Islet precursor cell (in vitro differentiated cells): ENCODE measurements at regions not wholly inside any gene's neighbourhood (a gene's known extent, or its start where the extent isn't known, plus 50 kb on each side); places are given as distances from the start of the nearest gene placed in this dataset.

Experiments used
- DNase-seq: peaks from one replicate; pipeline ENCODE4 v3.0.0-alpha.2; 2018

DNA sequence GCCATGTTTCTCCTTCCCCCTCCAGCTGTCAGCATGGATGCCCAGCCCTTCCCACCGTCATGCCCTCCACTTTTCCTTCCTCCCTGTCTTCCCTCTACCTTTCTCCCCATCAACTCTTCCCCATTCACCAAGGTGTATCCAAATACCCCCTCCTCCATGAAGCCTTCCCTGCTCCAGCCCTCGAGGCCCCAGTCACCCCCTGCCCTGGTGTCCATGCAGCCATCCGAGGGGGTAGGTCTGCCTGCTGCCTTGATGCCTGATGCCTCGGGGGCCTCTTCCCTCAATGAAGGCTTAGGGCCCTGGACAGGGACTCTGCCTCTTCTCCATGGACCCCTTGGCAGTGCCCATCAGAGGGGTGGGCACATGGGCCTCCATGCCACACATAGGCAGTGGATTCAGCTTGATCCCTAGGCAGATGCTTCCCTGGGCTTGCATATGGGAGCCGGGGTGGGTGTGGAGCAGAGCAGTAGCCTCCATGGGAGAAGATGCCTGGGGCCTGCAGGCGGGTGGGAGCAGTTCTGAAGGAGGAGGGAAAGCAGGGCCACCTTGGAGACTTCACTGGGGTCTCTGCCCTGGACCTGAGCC is 795.8 kb downstream of the BRD1 start:
- DNase-seq = no peak

DNA sequence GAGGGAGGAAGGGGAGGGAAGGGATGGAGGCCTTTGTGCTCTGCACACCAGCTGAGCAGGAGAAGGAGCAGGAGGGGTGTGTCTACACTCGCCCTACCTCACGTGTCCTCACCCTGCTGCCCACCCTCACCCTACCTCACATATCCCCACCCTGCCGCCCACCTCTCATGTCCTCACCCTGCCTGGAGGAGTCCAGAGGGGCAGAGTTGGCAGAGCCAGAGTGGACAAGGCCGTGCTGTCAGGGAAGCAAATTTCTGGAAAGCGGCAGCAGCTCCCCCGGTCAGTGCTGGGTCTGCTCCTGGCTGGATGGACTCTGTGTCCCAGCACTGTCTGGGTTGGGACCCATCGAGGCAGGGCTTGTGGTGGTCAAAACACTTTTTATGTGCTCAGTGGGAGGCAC is 799.6 kb downstream of the BRD1 start:
- no peak for DNase-seq

DNA sequence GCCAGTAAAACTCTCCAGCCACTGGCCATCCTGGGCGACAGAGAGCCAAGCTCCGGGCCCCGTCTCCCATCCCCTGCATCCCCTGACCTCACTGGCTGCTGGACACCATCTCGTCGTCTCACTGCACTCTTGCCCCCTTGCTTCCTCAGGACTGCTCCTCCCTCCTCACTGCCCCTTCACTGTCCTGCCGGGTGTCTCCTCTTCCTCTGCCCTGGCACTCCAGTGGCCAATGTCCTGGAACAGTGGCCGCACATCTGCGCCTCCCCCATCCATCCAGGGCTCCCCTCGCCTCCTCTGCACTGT is 800.4 kb downstream of the BRD1 start:
- no peak for DNase-seq

DNA sequence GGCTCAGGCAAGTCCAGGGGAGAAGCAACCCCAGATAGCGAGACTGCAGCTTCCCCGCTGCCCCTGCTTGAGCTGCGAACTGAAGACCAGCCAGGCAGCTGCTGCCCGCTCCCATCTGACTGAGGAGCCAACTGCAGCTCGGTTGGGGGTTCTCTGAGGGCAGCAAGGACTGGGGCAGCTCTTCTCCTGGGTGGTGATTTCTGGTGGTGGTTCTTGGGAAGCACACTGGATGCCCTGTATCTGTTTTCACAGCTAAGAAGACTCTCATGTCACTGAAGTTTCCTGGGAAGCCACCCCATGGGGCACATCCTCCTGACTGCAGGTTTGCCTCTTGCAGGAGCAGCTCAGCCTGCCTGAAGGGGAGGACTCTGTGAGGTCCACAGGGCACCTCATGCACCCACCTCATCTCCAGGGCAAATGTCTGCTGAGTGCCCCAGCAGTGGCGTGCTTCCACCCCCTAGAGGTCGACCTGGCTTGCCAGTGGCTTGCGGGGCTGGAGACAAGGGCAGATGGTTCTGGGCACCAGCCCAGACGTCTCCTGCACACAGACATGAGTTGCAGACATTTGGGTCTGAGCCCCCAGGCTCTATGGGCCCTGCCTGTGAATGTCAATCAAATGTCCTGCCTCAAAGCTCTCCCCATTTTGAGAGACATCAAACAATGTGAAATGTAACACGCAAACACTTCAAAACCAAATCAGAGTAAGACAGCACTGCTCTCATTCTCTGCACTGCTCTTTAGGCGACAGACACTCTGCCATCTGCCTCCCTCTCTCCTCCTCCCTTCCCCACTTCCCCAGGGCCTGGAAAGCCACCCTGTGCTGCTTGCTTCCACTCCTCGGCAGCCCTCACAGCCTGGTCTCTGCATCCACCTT is 800.9 kb downstream of the BRD1 start:
- no peak for DNase-seq

DNA sequence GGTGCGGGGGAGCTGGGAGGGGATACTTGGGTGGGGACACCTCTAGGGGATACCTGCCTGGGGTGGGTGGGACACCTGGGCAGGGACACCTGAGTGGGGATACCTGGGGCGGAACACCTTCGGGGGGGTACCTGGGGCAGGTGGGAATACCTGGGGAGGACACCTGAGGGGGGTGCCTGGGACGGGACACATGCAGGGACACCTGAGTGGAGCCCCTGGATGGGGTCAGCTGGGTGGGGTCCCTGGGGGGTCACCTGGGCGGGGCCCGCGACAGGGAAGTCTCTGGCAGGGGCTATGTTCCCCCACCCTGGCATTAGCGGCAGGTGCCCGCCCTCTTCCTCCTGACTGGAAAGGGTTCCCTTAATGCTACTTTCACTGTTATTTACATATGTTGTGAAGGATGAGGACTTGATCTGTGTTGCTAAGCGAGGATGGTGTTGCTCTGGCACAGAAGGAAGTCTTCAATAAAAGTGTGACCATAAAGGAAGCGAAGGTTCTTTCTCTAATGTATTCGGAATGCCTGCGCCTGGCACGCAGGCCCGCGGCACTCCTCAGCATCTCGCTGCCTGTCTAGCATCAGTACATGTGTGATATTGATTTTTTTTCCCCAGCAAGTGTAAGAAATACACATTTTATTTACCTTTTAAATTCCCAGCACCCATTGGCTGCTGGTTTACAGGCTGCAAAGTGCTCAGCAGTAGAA is 801.7 kb downstream of the BRD1 start:
- no peak for DNase-seq

DNA sequence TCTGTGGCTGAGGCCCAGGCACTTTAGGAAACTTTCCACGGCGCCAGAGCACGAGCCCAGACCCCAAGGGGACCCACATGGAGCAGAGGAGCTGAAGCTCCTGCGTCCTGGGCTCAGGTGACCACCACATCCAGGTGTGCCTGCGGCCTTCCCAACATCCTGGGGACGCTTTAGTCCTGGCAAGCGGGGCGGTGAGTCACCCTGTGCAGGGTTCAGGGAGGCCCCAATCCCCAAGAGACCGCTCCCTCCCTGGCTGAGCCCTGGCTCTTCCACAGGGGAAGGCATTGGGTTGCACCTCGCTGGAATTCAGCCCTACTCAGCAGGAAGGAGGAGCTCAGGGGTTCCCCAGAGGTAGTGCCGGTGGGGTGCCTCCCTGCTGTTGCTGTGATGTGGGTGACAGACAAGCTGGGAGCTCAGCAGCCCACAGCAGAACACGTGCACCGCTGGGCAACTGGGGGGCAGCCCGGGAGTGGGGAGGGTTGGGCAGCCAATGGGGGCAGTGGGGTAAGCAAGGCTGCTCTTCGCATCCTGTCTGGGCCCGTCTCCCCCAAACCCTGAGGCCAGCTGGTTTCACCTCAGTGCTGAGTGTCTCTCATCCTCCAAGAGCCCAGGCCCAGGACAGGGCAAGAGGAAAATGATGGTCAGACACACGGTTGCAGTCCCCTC is 802.8 kb downstream of the BRD1 start:
- no peak for DNase-seq

DNA sequence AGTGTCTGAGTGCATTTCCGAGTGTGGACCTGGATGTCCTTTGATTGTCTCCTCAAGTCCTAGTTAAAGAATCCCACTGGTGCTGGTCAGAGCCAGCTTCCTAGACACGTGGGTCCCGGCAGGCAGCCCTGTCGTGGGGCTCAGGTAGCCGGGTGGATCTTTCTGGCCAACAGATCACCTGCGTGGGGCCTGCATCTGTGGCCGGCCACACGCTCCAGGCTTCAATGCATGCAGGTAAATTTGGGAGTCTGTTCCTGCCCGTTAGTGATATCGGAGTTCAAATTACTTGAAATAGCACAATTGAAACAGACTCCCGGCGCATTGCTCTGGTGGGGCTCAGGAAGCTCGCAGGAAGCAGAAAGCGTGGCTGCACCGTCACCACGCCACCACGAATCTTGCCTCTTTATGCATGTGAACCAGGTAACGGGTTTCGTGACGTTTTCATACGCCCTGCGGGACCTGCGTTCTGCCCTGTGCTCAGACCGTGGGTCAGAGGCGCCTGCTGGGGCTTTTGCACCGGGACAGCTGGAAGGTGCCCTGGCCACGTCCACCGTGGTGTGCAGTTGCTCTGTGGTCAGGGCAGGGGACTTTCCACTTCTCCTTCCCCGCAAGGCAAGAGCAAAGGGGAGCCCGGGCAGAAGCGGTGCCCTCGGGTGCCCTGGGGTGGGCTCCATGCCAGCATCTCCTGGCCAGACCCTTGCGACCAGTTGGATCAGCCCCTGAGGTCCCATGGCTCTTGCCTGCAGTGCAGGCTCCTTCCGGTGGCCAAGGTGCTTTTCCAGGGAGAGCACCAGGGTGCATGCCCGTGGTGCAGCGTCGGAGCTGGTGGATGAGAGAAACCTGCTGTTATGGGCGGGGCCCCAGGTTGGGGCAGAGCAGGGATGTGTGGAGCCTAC is 803.5 kb downstream of the BRD1 start:
- DNase-seq = no peak

DNA sequence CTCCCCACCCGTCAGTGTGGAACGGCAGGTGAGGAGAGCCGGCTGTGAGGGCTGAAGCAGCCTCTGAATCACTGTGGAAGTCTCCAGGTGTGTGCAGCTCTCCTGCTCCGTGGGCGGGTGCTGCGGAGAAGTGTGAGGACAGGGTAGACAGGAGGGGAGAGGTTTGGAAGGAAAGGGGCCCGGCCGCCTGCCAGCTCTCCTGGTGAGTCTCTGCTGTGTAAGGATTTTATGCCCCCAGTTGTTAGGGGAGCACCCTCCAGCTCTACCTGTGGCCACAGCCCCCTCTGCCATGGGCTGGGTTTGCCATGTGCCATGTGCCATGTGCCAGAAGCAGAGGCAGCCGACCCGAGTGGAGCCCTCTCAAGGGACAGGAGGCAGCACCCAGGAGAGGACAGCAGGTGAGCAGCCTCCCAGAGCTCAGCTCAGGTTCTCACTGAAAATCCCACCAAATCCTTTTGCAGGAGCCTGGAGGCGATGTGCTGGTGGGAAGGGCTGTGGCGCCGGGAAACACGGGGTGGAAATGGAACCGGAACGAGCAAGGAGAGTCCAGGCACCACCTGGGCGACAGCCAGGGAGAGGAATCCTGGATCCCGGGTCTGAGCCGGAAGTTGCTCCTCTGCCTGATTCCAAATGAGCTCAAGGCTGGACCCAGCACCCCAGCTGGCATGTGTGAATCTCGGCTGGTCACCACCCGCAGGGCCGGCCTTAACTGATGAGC is 804.4 kb downstream of the BRD1 start:
- DNase-seq = peak; percentile 46

DNA sequence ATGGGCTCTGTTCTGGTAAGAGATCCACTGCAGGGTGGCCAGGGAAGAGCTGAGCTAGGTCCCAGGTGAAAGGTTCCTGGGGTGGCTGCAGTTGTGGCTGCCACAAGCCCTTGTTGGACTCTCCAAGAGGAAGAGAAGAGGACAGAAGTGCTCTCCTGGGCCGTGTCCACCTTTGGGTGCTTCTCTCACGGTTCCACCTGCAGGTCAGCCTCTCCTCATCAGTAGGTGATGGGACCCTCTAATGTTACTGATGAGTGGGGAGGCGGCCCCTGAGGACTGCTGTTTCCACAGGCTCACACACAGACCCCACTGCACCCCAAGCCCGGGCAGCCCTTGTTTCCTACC is 804.9 kb downstream of the BRD1 start:
- DNase-seq = no peak

DNA sequence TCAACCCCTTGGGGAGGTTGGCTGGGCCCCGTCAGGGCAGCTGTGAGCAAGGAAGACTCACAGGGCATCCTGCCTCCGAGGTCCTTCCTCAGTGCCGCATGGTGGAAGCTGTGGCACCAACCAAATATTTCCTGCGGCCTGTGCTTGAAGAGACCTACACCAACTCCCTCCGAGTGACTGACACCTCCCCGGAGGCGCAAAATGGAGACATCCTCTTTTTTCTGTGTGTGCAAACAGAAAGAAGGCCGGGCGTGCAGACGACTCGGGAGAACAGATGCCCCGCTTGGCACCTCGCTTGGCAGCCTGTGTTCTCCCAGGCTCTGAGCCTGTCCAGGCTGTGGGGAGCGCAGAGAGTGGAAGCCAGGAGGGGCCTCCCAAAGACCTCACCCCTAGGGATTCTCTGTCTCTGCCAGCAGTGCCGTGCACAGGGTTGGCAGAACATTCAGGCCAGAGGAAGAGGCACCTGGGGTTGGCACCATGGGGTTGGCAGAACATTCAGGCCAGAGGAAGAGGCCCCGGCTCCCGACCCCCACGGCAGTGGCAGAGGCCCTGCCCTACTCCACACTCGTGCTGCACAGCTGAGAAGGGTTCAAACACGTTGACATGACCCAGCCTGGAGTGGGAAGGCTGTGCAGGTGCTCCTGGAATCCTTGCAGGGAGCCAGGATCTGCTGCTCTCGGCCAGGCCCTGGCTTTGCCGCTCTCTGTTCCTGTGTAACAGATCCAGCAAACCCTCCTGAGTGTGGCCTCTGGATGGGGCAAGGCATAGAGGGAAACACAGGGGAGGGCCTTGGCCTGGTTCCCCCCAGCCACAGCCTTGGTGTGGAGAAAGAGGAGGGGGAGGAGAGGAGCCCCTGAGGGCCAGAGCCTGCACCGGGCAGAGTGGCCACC is 805.5 kb downstream of the BRD1 start:
- DNase-seq = peak; percentile 48

DNA sequence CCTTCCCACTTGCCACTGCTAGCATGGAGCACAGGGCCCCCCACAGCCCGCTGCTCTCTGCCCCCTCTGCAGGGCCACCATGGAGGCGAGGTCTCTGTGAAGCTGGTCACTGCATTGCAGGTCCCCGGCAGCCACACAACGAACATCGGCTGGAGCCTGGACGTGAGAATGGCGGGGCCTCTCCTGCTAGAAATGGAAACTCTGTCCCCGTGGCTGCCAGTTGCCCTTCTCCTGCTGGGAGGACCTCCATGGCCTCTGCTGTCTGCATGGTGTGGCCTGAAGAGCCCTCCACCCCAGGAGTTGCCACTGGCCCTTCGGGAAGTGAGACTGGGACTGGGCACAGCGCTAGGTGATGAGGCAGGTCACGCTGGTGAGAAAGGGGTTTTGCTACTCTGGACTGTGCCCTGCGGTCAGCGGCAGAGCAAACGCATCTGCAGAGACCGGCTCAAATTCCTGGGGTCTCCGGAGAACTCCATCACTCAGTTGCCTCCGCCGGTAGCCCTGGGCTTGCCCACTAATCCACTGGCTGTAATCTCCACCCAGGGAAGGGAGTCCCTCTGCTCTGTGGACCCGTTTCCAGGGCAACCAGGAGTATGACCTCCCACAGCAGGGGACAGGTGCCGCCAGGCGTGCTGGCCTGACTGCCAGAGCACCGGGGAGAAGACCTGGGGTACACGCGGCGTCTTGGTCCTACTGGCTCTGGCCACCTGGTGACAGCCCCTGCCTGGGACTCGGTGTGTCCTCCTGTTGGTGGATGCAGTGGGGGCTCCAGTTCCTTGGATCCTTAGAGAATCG is 806.3 kb downstream of the BRD1 start:
- peak; percentile 49 for DNase-seq

DNA sequence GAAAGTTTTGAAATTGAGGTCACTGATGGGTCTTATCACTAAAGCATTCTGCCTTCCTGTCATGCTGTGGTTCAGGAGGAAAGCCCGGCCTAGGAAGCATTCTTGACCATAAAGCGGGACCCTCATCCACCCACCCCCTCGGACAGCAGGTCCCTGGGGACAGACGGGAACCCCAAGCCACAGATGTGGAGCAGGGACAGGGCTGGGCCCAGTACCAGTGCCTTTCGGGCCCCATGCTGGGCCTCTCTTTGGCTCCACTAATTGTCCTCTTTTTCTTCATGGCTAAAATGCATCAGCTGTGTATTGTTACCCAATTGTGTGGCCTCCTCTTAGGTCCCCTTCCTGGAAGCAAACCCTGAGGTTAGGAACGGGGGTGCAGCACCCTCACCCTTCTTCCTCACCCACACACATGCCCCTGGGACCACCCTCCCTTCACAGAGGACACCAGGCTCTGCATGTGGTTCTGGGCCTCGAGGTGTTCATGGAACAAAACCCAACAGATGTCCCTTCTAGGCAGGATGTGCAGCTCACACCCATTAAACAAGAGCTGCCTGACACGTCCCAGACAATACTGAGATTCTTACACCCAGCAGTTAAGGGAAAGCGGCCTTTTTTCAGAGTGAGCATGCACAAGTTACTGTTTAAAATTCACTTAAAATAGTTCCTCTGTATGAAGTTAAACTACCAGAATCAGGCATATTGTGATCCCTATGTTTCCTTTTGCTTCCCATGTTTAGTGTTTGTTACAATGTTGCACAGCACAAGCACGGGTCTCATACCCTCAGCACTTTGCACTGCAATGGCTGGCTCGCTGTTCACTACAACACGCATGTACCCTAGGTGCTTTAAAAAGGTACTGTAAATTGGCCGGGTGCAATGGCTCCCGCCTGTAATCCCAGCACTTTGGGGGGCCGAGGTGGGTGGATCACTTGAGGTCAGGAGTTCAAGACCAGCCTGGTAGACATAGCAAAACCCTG is 807.6 kb downstream of the BRD1 start:
- DNase-seq = peak; percentile 29

DNA sequence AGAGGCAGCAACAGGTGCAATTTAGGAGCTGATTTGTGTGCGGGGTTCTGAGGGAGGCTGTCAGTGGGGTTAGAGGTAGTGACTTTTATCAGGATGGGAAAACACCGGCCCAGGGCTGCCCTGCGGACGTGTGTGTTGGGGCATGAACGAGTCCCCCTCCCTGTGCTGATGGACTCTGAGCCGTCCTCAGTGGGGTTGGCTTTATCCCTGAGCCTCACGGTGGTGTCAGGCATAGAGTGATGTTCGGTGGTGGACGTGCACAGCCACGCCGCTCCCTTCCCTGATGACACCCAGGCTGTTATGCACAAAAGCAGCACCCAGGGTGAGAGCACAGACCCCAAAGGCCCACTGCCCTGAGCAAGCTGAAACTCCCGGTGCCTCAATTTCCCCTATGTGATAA is 809.1 kb downstream of the BRD1 start:
- peak; percentile 46 for DNase-seq

DNA sequence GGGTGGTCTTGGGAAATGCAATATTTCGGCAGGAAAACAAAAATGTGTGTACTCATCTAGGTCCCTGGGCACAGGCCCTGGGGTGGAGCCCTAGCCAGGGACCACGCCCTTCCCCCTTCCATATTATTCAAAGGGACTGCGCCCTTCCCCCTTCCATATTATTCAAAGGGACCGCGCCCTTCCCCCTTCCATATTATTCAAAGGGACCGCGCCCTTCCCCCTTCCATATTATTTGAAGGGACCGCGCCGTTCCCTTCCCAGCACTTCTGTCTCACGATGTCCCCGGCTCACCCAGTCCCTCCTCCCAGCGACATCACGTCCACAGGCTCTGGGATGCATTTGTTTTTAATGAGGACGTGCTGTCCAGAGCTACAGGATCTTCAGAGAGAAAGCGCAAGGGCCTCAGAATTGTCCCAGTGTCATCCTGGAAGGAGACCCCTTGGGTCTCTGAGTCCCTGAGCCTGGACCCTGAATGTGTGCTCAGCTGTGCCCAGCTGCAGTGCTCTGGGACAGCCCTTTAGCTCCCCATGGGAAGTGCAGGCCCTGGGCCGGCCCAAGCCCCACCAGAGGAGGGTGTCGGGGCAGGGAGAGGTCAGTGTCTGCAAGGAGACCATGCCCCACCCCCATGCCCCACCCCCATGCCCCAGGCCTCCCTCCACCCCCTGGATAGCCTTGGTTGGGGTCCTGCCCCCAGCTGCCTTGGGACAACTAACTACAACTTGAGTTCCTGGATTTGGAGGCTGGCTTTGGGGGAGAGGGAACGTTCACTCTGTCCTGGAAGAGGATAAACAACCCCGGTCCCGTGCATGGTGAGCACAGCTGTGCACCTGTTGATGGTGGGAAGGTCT is 810.0 kb downstream of the BRD1 start:
- DNase-seq = no peak

DNA sequence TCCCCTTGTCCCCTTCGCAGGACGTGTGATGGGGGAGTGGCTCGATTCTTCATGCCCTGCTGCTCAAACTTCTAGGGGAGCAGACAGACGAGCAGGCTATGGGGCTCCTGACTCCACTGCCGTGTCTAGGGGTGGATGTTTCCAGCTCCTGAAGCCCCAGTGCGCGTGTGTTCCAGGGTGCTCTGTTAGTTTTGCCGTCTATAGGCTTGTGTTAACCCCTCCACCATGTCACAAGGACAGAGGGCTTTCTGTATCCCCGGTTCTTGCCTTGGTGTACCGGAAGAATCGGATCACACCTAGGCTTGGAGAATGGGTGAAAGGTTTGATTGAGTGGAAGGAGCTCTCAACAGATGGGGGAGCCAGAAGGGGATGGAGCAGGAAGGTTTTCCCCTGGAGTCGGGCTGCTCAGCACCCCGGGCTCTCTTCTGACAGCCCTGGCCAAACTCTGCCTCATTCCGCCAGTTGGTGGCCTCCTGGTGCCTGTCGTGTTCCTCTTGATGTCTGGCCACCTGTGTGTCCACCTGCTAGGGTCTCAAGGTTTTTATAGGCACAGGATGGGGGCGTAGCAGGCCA is 810.7 kb downstream of the BRD1 start:
- DNase-seq = no peak

DNA sequence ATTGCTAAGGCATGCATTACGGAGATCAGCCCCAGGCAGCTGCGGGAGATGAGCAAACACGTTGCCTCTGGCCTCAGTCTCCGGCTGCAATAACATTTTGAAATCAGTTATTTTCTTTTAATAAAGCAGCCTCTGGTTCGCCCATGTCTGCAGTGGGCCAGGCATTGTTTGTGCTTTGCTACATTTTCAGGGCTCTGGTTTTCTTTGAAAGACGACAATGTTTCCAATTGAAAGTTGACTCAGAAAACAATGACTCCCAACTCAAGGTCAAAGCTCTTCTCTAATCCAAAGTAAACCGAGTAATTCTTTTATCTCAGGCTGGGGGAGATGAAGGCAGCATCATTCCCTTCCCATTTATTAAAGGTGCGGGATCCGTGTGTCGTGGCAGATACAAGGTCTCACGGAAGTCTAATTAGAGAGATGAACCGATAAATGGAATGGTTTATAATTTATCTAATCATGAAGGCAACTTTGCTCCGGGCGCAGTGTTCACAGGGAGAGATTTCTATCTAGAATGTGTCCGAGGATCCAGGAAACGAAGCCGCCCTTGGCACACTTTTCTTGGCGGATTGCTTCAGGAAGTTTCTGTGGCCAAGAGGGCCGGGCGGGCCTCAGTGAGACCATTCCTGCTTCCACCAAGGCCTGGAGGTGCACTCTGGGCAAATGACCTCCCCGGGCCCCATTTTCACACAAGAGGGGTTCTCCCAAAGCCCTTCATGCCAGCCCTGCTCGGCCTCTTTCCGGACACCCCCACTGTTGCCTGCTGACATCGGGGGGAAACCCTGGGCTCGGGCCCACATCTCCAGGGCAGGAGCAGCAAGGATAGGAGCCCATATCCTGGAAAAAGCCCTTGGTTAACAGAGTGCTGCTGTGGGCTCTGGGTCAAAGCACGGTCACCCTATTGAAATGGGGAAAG is 811.4 kb downstream of the BRD1 start:
- DNase-seq = no peak
